ENCODE measurements at regions not wholly inside any gene's neighbourhood (a gene's known extent, or its start where the extent isn't known, plus 50 kb on each side); places are given as distances from the start of the nearest gene placed in this dataset.

GRCh38 chr13:43980587-43980986 is 100.9 kb downstream of the LACC1 start:
- TF ChIP-seq GATA2 (IDR thresholded peaks at IDR 0.05; ENCODE audit: low read depth, low read length) = no peak
- TF ChIP-seq GATA3 (IDR thresholded peaks at IDR 0.05; ENCODE audit: low read depth, low read length) = no peak
